A673 (cell line): ENCODE measurements at regions not wholly inside any gene's neighbourhood (a gene's known extent, or its start where the extent isn't known, plus 50 kb on each side); places are given as distances from the start of the nearest gene placed in this dataset.
"Not testable (repeated sequence)": the region's sequence is repeated elsewhere in the genome, so short reads cannot be mapped to it uniquely, and the experiment has no call there.

Source experiments
- BruUV-seq: library from RNA; stranded (reverse); fragments of 400-500 nt; replicated peaks from 2 replicates; lab custom pipeline; 2021; lab: Mats Ljungman, UMichigan
- CTCF ChIA-PET: fragments of 300-600 bp; sonication (Branson Sonifier 250); formaldehyde crosslinking; loops from one replicate; lab custom pipeline; 2022; ENCODE audit warnings: antibody characterized with exemption; lab: Charles Lee
- POLR2A ChIA-PET: fragments of 300-600 bp; sonication (Branson Sonifier 250); formaldehyde crosslinking; loops from one replicate; lab custom pipeline; 2022; ENCODE audit warnings: antibody characterized with exemption; ENCODE audit not compliant: low non-redundant PET; lab: Charles Lee
- DNase-seq: peaks from one replicate; pipeline ENCODE4 v3.0.0-alpha.2; 2015; ENCODE audit warnings: low spot score
- H3K27ac ChIP-seq: fragments of 200-600 bp; sonication (generic); 2 replicates; pipeline ENCODE4 v1.5.1; 2016; ENCODE audit warnings: mixed run types, low read depth, mild to moderate bottlenecking, mixed read lengths, antibody characterized with exemption, low read length; ENCODE audit not compliant: poor library complexity, severe bottlenecking
- H3K27me3 ChIP-seq: fragments of 200-600 bp; sonication (generic); replicated peaks from 2 replicates; pipeline ENCODE4 v1.6.1; 2017; ENCODE audit warnings: mixed run types, low read depth, mild to moderate bottlenecking, mixed read lengths, antibody characterized with exemption, low read length; ENCODE audit not compliant: insufficient read depth, poor library complexity
- H3K36me3 ChIP-seq: fragments of 200-600 bp; sonication (generic); 2 replicates; pipeline ENCODE4 v1.6.1; 2016; ENCODE audit warnings: mixed run types, mild to moderate bottlenecking, mixed read lengths, antibody characterized with exemption, low read length; ENCODE audit not compliant: insufficient read depth, poor library complexity, severe bottlenecking
- H3K4me1 ChIP-seq: fragments of 200-600 bp; sonication (generic); 2 replicates; pipeline ENCODE4 v1.6.1; 2017; ENCODE audit warnings: mixed run types, mild to moderate bottlenecking, mixed read lengths, antibody characterized with exemption, low read length; ENCODE audit not compliant: insufficient read depth, poor library complexity, severe bottlenecking
- H3K4me3 ChIP-seq: fragments of 200-600 bp; sonication (generic); 2 replicates; pipeline ENCODE4 v1.5.1; 2016; ENCODE audit warnings: low read depth, mixed run types, mild to moderate bottlenecking, mixed read lengths, low read length; ENCODE audit not compliant: poor library complexity, severe bottlenecking
- H3K9me3 ChIP-seq: fragments of 200-600 bp; sonication (generic); 2 replicates; pipeline ENCODE4 v1.6.1; 2016; ENCODE audit warnings: mixed run types, low read depth, mild to moderate bottlenecking, mixed read lengths, antibody characterized with exemption, low read length; ENCODE audit not compliant: poor library complexity, severe bottlenecking
- CTCF ChIP-seq: fragments of 300-800, 200-600 bp; sonication (generic); conservative IDR thresholded peaks from 2 replicates; pipeline ENCODE4 v1.5.1; 2017; ENCODE audit warnings: low read depth, mild to moderate bottlenecking, antibody characterized with exemption, low read length, moderate library complexity, mixed read lengths
- EZH2 ChIP-seq: fragments of 200-600 bp; sonication (generic); IDR thresholded peaks from 2 replicates; pipeline ENCODE4 v1.6.1; 2017; ENCODE audit warnings: borderline replicate concordance, low read depth, mild to moderate bottlenecking, mixed read lengths, antibody characterized with exemption, low read length; ENCODE audit not compliant: poor library complexity, severe bottlenecking
- intact Hi-C: fragments of 100-400 bp; cut with micrococcal nuclease; formaldehyde crosslinking; loops from one replicate; pipeline ENCODE4 v1.10.0; 2022; ENCODE audit not compliant: unreplicated experiment

DNA sequence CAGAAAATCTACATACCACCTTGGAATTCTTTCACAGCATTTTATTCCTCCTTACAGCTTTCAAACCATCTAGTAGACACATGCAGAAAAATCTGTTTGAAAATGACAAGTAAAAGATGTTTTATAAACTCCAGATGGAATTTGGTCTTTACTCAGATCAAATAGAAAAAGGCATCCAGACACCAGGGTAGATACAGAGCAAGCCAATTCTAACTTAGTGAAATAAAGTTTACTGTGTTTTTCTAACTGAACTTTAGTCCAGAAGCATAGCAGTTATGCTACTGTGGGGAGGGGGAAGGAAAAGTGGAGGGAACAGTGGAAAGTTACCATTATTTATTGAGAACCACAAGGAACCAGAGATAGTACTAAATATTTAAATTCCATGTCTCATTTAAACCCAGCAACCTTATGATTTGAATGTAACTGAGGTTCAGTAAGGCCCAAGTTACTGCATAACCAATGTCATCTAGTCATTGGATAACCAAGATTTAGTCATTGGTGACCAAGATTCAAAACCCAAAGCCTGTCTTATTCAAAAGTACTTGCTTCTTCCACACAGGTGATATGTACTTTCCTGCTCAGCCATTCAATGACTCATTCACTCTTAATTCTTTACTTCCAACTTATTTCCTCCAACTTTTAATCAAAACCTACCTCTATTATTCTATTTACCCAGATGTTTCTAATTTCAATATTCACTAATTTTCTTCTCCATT lies 57.7 kb downstream of the RAD51AP2 start:
- ChIA-PET POLR2A (no interaction called here), CTCF (no interaction called here)
- TF ChIP-seq CTCF (no peak), EZH2 (no peak)
- Histone ChIP-seq H3K4me3 (no peak overlapping the region), H3K9me3 (no peaks in the 10 kb centered on the region), H3K4me1 (no peaks in the 10 kb centered on the region), H3K27me3 (peaks cover 6% of the 10 kb centered on the region), H3K36me3 (no peaks in the 10 kb centered on the region), H3K27ac (no peak overlapping the region)
- intact Hi-C loops: no loop called here
- DNase-seq: no peak
- BruUV-seq: no TSS peak

DNA sequence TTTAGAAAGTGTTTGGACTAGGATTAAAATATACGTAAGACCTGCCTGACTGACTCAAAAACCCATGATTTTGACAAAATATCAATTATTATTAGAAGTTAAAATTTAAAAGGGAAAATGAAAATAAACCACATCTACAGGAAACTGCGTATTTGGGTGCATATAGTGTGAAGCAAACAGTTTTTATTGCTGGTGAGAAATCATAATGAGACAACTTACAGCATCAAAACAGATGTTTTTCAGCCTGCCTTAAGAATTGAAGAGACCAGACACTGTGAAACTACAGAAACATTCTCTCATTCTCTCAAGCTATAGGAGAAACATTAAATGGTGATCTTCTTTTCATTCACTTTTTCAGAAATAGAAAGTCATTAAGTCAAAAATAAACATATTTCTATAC lies 62.9 kb downstream of the RAD51AP2 start:
- no TSS peak for BruUV-seq
- no peak overlapping the region for H3K4me3 ChIP-seq
- intact Hi-C loops: loop anchor here (10.0 kb wide), 1 partner anchor 681 kb away; no protein-coding TSS in a partner anchor
- no peak for TF ChIP-seq EZH2
- TF ChIP-seq CTCF: no peak
- no peak for DNase-seq
- H3K27me3 ChIP-seq: no peaks in the 10 kb centered on the region
- H3K4me1 ChIP-seq: no peaks in the 10 kb centered on the region
- no peaks in the 10 kb centered on the region for H3K9me3 ChIP-seq
- ChIA-PET CTCF (no interaction called here), POLR2A (no interaction called here)
- H3K27ac ChIP-seq: no peak overlapping the region
- no peaks in the 10 kb centered on the region for H3K36me3 ChIP-seq

GRCh38 chr2:17446191-17446590 lies 72.0 kb downstream of the RAD51AP2 start:
- H3K4me1 ChIP-seq, H3K4me3 ChIP-seq, DNase-seq, H3K9me3 ChIP-seq, intact Hi-C loops, H3K36me3 ChIP-seq, H3K27me3 ChIP-seq, CTCF ChIA-PET, POLR2A ChIA-PET, BruUV-seq, H3K27ac ChIP-seq: not testable (repeated sequence)

DNA sequence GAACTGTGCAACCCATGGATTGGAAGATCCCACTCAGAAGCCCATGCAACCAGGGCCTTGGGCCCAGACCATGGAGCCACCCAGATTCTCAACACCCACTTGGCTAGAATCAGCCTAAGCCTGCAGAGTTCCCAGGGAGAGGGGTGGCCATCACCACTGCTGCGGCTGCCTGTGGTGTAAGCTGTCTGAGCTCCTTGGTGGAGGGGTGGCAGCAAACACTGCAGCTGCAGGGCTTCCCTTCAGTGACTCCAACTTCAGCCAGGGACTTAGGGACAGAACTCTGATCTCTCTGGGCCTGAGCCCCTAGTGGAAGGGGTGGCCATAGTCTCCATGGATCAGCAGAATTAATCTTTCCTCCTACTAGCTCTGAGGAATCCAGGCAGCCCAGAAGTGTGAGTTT lies 72.5 kb downstream of the RAD51AP2 start:
- ChIA-PET CTCF (no interaction called here), POLR2A (no interaction called here)
- BruUV-seq: no TSS peak
- H3K4me1 ChIP-seq: peaks cover 4% of the 10 kb centered on the region
- no peak for DNase-seq
- H3K27me3 ChIP-seq: no peaks in the 10 kb centered on the region
- no peaks in the 10 kb centered on the region for H3K9me3 ChIP-seq
- no peaks in the 10 kb centered on the region for H3K36me3 ChIP-seq
- no peak overlapping the region for H3K27ac ChIP-seq
- intact Hi-C loops: no loop called here
- H3K4me3 ChIP-seq: no peak overlapping the region
- no peak for TF ChIP-seq EZH2
- TF ChIP-seq CTCF: no peak
